Fibroblast of gingiva (primary cell): ENCODE measurements at regions not wholly inside any gene's neighbourhood (a gene's known extent, or its start where the extent isn't known, plus 50 kb on each side); places are given as distances from the start of the nearest gene placed in this dataset.
"Not testable (repeated sequence)": the region's sequence is repeated elsewhere in the genome, so short reads cannot be mapped to it uniquely, and the experiment has no call there.

Experiments used
- DNase-seq: peaks from one replicate; pipeline ENCODE4 v3.0.0-alpha.2; 2011; ENCODE audit warnings: low read depth

DNA sequence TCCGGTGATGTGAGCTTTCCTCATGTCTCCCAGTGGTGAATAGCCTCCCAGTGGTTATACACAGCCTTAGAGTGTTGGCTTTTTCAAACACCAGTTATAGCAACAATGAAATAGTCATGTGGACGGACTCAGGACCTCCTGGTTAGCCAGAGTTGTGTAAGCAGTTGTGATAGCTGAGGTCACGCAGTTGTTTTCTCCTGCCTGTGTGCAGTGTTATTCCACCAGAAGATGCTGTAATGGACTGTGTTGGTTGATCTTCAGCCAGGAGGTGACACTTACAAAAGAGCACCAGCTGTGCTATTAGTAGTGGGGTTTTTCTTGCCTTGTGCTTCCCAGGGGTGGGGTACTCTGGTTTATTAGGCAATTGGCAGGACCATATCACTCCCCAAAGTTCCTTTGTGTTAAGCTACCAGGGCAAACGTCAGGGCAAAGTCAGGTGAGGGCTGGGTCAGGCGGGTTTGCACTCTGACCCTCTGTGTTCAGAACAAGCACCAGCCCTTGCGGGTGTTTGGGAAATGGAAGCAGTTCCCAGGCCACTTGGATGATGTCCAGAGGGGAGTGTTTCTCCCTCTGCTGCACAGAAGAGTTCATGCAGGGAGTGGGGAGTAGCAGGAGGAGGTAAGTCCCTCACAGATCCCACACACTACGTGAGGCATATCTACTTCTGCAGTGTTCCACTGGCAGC is 252.6 kb downstream of the TMEM47 start:
- no peak for DNase-seq

GRCh38 chrX:34401411-34401810 is 255.7 kb downstream of the TMEM47 start:
- DNase-seq: no peak

DNA sequence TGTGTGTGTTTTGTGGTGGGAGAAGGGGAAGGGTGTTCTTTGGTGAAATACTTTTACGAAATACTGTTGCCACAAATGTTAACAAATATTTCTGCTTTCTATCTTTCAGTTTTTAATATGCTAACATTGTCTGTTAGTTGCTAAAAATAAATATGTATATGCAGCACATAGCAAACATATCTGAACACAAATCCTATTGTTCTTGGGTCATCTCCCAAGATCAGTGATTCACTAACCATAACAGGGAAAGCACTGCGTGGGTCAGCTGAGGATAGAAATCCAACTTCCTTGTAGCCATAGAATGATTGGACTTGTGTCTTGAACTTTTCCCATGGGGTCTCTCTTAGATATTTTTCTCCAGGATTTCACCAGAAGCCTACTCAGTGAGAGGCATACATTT is 250.3 kb upstream of the FAM47A start:
- DNase-seq: peak; percentile 84

- no peak for DNase-seq
Measured at GRCh38 chrX:34381241-34381640, 249.1 kb upstream of the FAM47A start.

DNA sequence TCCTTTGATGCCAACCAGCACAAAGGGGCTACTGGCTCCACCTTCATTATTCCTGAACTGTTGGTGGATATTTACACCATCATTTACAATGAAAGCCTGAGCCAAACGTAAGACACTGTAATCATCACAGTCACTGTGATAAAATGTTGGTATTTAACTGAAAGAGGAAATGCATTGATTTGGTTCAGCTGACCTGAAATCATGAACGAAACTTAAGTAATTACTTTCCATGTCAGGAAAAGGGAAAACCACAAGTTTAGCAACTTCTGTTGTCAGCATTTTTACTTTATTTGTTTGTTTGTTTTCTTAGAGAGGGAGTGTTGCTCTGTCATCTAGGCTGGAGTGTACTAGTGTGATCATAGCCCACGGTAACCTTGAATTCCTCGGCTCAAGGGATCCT is 247.8 kb upstream of the FAM47A start:
- peak; percentile 31 for DNase-seq

DNA sequence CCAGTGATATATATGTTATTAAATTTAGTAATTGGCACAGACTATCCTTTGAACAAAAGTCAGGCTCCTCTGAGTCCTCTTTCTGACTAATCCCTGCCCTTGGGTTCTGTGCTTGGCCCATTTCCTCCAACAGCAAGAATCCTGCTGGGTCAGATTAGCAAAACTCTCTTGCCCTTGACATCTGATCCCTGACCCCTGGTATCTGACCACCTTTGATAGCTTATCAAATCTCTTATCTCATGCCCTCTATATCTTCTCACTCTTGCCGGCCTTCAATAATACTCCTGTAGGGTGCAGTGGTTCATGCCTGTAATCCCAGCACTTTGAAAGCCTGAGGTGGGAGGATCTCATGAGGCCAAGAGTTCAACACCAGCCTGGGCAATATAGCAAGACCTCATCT is 245.5 kb upstream of the FAM47A start:
- DNase-seq: no peak

DNA sequence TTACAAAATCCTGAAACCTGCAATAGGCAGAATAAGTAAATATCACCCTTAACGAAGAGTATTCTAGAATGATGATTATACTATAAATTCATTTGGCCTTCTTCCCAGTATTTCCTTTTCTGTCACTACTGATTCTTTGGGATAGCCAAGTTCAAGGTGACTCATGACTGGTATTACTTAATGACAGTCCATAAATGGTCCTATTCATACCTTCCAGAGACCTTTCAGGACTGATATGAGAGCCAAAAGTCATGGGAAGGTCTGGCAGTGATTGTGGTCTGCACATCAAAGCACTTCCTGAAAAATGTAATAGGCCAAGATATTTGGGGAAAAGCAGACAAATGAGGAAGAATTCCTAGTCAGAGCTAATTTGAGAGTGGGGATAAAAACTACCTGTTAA is 239.6 kb upstream of the FAM47A start:
- DNase-seq: no peak

DNA sequence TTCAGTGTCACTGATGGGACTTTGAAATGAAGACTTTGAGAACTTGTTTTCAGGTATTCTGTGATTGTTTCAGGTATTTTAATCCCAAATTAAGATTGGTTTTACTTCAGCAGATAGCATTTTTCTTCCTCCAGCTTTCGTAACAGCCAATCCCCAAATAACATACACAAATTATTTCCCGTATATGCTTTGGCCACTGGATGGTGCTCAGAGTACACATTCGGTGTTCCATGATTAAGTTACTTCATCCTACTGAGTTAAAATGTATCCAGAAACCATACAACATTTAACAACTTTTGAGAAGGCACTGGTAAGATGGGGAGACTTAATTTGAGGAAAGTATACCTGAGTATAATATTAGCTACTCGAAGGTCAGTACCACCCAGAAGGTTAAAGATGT is 233.4 kb upstream of the FAM47A start:
- DNase-seq: peak; percentile 5

DNA sequence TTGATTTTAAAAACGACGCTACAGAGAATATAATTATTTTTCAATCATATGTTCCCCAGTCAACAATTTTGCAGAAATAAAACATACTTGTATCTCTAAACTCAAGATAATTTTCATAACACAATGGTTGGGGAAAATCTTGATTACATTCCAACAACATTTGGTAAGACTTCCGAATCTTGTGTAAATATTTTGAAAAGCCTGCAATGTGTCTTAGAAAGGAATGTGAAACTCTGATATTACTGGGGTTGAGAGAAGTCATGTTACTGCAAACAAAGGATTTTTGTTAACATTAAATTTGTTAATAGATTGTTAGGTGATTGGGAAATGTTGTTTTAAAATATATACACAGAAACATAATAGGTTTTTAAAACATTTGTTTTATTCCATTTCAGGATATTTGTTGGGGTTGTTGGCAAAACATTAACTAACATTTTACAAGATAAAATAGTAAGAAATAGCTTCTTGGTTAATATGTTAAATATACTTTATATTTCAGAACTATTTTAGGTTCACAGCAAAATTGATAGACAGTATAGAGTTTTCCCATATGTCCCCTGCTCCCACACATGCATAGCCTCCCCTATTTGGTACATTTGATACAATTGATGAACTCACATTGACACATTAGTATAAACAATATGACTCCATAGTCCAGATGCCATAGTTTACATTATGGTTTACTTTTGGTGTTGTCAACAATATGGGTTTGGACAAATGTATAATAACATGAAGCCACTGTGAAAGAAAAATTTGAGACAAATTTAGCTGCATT is 218.6 kb upstream of the FAM47A start:
- DNase-seq: peak; percentile 24

GRCh38 chrX:34343001-34343400 is 210.9 kb upstream of the FAM47A start:
- no peak for DNase-seq

DNA sequence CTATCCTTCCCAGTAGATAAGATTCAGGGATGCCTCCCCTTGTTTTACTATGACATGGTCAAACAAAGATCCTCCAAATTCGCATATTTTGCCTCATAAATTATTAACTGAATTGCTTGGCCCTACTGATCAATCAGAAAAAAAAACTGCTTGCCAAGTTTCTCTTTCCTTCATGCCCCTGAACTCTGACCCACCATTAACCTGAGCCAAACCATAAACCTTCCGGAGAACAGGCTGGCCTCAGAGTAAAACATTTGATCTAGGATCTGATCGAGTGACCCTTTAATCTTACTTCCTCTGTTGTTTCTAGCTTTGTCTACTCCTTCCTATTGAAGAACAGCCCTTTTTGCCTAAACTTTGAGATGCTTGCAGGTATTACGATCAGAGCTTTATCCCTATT is 209.7 kb upstream of the FAM47A start:
- no peak for DNase-seq

DNA sequence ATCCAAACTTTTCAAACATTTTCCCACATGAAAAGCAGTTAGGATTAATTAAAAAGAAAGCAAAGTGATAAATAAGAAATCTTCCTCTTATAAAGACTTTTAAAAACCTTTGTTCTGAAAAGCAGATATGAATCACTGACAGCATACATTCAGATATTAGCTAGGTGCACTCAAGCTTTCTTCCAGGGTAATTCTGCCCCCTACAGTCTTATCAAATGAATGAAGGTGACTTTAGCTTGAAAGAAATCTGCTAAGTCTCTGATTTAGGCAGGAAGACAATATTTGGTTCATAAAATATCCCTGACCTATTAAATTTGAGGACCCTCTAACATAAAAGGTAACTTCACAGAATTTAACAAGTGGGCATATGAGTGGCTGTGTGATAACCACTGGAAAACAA is 209.1 kb upstream of the FAM47A start:
- no peak for DNase-seq

GRCh38 chrX:34338046-34338445 is 205.9 kb upstream of the FAM47A start:
- DNase-seq: no peak

DNA sequence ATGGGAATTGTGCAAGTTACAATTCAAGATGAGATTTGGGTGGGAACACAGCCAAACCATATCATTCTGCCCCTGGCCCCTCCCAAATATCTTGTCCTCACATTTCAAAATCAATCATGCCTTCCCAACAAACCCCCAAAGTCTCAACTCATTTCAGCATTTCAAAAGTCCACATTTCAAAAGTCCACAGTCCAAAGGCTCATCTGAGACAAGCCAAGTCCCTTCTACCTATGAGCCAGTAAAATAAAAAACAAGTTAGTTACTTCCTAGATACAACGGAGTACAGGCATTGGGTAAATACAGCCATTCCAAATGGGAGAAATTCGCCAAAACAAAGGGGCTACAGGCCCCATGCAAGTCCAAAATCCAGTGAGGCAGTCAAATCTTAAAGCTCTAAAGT is 203.3 kb upstream of the FAM47A start:
- DNase-seq: not testable (repeated sequence)

DNA sequence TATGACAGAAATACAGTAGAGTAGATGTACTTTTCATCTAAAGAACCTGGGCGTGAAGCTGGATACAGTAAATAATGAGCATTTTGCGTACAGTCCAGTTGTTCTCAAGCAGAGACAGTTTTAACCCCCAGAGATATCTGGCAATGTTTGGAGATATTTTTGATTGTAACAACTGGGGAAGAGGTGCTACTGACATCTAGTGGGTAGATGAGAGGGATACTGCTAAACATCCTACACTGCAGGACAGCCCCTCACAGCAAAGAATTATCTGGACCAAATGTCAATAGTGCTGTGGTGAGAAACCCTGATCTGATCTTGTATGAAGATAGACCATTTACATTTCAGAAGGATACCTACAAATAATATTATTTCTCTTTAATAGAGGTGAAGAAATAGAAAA is 200.2 kb upstream of the FAM47A start:
- DNase-seq: no peak

- no peak for DNase-seq
Measured at GRCh38 chrX:34325460-34325859, 193.3 kb upstream of the FAM47A start.

GRCh38 chrX:34320424-34320823 is 188.3 kb upstream of the FAM47A start:
- not testable (repeated sequence) for DNase-seq

- peak; percentile 1 for DNase-seq
Measured at GRCh38 chrX:34300871-34301270, 168.8 kb upstream of the FAM47A start.

- no peak for DNase-seq
Measured at GRCh38 chrX:34299451-34299967, 167.4 kb upstream of the FAM47A start.

DNA sequence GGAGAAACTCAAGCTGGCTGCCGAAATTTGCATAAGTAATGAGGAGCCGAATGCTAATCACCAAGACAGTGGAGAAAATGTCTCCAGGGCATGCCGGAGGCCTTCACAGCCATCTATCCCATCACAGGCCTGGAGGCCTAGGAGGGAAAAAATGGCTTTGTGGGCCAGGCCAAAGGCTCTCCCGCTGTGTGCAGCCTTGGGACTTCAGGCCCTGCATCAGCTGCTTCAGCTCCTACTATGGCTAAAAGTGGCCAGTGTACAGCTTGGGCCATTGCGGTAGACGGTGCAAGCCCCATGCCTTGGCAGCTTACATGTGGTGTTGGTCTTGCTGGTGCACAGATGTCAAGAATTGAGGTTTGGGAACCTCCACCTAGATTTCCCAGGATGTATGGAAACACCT is 162.6 kb upstream of the FAM47A start:
- no peak for DNase-seq

DNA sequence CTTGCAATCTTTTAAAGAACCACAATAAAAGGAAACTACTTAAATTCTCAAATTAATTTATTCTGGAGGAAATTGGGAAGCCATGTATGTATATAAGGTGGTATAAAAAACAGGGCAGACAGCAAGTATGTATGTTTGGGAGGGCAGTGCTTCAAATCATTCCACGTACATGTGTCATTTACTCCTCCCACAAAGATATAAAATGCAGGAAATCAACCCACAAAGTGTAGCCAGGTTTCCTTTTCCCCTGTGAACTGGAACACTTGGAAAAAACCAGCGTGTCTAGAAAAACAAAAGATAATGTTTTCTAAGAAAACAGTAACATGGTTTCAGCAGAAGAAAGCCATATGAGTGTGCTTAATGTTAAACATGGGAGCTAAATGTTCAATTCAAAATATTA is 156.7 kb upstream of the FAM47A start:
- no peak for DNase-seq

DNA sequence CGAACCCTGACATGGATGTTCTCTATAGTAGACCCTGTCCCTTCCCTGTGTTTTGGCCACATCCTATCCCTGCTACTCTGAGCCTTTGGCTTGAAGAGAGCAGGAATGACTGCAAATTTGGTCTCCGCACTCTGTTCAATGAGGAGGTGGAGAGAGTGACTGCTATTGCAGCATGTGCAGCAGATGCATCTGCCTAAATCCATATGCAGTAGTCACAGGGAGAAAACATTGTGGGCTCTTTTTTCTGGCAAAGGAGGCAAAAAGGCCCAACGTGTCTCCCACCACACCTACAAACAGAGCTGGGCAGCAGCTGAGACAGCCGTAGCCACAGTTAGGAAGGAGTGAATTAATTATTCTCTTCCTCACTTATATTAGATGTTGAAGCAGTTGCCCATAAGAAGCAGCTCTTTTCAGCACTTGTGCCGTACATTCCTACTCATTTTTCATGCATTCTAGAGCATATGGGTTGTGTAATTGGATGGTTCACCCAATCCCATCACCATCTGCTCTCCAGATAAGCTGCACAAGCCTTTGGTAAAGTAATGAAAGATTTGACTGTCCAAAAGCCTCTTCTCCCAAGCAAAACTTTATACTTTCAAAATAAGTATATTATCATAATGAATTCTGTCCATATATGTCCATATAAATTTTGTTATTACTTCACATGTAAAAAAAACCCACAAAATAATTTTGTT is 147.9 kb upstream of the FAM47A start:
- no peak for DNase-seq

- DNase-seq: no peak
Measured at GRCh38 chrX:34275699-34276098, 143.6 kb upstream of the FAM47A start.
